ENCODE measurements at regions not wholly inside any gene's neighbourhood (a gene's known extent, or its start where the extent isn't known, plus 50 kb on each side); places are given as distances from the start of the nearest gene placed in this dataset.

- Histone ChIP-seq H3K4me2 (ENCODE audit: low read length) (no peak overlapping the region), H3K4me1 (ENCODE audit: insufficient read depth, low read length, severe bottlenecking) (no peaks in the 10 kb centered on the region), H3K9me2 (ENCODE audit: low read depth, low read length) (no peaks in the 10 kb centered on the region), H3K79me2 (ENCODE audit: insufficient read depth, low read length) (no peaks in the 10 kb centered on the region), H3K4me3 (ENCODE audit: low read depth, low read length, poor library complexity, severe bottlenecking) (no peak overlapping the region), H3F3A (ENCODE audit: insufficient read depth, low read length) (no peaks in the 10 kb centered on the region), H3K9ac (ENCODE audit: low read length) (no peak overlapping the region), H3K27me3 (ENCODE audit: insufficient read depth, low read length) (no peaks in the 10 kb centered on the region), H3K27ac (ENCODE audit: low read depth, low read length, poor library complexity, severe bottlenecking) (no peak overlapping the region), H4K20me1 (ENCODE audit: insufficient read depth, low read length) (no peaks in the 10 kb centered on the region), H2AFZ (ENCODE audit: low read length) (no peak overlapping the region), H3K9me3 (ENCODE audit: low read length) (no peaks in the 10 kb centered on the region), H3K36me3 (ENCODE audit: insufficient read depth, low read length) (no peaks in the 10 kb centered on the region)
- TF ChIP-seq EZH2 (IDR thresholded peaks at IDR 0.05; ENCODE audit: borderline replicate concordance, low read length) (no peak), CTCF (IDR thresholded peaks at IDR 0.05; ENCODE audit: low read length) (no peak)
These were observed 96.9 kb downstream of the ADSS2 start for GRCh38 chr1:244354810-244355278.

- Histone ChIP-seq H3K4me2 (ENCODE audit: low read length) (no peak overlapping the region), H3K9ac (ENCODE audit: low read length) (no peak overlapping the region), H3K9me3 (ENCODE audit: low read length) (no peaks in the 10 kb centered on the region), H3K9me2 (ENCODE audit: low read depth, low read length) (no peaks in the 10 kb centered on the region), H3K4me3 (ENCODE audit: low read depth, low read length, poor library complexity, severe bottlenecking) (no peak overlapping the region), H4K20me1 (ENCODE audit: insufficient read depth, low read length) (no peaks in the 10 kb centered on the region), H3F3A (ENCODE audit: insufficient read depth, low read length) (no peaks in the 10 kb centered on the region), H3K4me1 (ENCODE audit: insufficient read depth, low read length, severe bottlenecking) (no peaks in the 10 kb centered on the region), H3K27me3 (ENCODE audit: insufficient read depth, low read length) (no peaks in the 10 kb centered on the region), H2AFZ (ENCODE audit: low read length) (no peak overlapping the region), H3K36me3 (ENCODE audit: insufficient read depth, low read length) (no peaks in the 10 kb centered on the region), H3K27ac (ENCODE audit: low read depth, low read length, poor library complexity, severe bottlenecking) (no peak overlapping the region), H3K79me2 (ENCODE audit: insufficient read depth, low read length) (no peaks in the 10 kb centered on the region)
- no peak for TF ChIP-seq CTCF (IDR thresholded peaks at IDR 0.05; ENCODE audit: low read length)
These were observed 95.3 kb downstream of the ADSS2 start for GRCh38 chr1:244356376-244356775.
